ENCODE measurements at regions not wholly inside any gene's neighbourhood (a gene's known extent, or its start where the extent isn't known, plus 50 kb on each side); places are given as distances from the start of the nearest gene placed in this dataset.

DNA sequence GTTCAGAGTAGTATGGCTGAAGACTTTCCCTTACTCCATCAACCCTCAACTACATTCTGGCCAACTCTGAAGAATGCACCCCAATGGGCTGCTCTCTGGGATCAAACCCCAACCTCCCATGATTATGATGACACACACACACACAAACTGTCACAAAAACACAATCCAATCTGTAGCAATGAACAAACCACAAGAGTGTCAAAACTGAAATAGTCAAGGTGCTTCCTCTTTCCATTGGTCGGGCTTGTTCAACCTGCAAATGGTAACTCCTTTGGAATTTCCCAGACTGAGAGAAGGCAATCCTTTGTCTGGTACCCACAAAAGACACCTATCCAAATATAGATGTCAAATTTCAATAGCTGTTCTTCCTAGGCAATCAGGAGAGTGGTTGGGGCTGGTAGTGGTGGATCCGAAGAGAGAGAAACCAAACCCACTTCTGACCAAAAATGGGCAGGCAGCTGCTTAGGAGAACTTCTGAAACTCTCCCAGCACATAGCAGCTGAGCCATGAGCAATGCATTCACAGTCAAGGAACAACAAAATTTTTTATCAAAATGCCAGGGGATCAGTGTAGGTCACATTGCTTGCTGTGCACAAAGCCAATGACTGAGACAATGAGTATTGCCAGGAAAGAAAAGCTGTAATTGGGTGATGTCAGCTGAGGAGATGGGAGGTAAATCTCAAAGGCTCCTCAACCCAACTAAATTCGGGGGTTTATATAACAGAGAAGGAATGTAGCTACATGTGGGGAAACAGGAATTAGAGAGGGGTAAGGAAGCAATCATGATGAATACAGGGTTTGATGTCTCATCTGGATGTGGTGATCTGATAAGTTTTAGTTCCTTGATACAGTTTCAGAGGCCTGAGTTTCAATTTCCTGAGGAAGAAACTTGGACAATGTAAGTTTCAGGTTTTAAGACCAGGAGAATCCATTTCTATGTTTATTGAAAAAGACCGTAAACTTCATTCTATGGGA lies 191.4 kb downstream of the KITLG start:
- TF ChIP-seq, protein P1, sequence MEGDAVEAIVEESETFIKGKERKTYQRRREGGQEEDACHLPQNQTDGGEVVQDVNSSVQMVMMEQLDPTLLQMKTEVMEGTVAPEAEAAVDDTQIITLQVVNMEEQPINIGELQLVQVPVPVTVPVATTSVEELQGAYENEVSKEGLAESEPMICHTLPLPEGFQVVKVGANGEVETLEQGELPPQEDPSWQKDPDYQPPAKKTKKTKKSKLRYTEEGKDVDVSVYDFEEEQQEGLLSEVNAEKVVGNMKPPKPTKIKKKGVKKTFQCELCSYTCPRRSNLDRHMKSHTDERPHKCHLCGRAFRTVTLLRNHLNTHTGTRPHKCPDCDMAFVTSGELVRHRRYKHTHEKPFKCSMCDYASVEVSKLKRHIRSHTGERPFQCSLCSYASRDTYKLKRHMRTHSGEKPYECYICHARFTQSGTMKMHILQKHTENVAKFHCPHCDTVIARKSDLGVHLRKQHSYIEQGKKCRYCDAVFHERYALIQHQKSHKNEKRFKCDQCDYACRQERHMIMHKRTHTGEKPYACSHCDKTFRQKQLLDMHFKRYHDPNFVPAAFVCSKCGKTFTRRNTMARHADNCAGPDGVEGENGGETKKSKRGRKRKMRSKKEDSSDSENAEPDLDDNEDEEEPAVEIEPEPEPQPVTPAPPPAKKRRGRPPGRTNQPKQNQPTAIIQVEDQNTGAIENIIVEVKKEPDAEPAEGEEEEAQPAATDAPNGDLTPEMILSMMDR (IDR thresholded peaks at IDR 0.05; ENCODE audit: control insufficient read depth, insufficient read depth, low read depth, low read length, missing control alignments), result no peak
- H3K4me3 ChIP-seq (ENCODE audit: control insufficient read depth, low read depth, low read length), result no peak overlapping the region
- DNase-seq (ENCODE audit: low read depth), result peak; percentile 25

DNA sequence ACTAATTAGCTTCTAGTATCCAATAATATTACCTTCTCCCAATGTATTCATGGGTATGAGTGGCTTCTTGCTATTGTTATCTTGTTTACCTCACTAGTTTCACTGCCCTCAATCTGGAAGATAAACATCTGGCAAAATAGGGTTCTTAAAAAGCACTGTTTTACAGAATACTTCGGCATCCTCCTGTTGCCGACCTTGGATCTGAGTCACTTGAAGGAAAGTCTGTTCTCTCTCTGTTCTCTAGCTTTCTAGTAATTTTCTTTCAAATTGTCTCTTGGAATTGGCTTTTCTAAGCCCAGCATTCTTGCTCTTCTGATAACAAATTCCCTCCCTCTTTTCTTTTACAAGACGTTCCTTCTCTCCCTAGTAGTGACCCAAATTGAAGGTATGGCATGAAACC lies 189.5 kb downstream of the KITLG start:
- no peak overlapping the region for H3K4me3 ChIP-seq (ENCODE audit: control insufficient read depth, low read depth, low read length)
- no peak for DNase-seq (ENCODE audit: low read depth)
- TF ChIP-seq, protein P1 (IDR thresholded peaks at IDR 0.05; ENCODE audit: control insufficient read depth, insufficient read depth, low read depth, low read length, missing control alignments), result no peak

DNA sequence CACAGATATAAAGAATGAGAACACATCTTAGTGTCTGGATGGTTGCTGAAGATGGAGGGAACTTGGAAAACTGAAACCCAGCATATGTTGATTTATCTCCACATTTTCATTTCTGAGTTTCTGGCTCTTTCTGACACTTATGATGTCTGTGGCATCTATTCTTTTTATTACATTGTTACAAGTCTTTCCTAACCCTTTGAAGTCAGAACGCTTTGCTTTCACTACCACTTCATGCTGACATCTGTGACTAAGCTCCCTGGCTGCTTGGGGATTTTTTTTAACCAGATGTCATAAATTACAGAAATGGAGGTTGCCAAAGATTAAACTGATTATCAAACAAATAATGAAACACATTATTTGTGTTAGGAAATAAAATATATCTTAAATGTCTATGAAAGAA lies 188.7 kb downstream of the KITLG start:
- H3K4me3 ChIP-seq (ENCODE audit: control insufficient read depth, low read depth, low read length), result no peak overlapping the region
- DNase-seq (ENCODE audit: low read depth), result peak; percentile 84
- TF ChIP-seq, protein P1 (IDR thresholded peaks at IDR 0.05; ENCODE audit: control insufficient read depth, insufficient read depth, low read depth, low read length, missing control alignments), result no peak

DNA sequence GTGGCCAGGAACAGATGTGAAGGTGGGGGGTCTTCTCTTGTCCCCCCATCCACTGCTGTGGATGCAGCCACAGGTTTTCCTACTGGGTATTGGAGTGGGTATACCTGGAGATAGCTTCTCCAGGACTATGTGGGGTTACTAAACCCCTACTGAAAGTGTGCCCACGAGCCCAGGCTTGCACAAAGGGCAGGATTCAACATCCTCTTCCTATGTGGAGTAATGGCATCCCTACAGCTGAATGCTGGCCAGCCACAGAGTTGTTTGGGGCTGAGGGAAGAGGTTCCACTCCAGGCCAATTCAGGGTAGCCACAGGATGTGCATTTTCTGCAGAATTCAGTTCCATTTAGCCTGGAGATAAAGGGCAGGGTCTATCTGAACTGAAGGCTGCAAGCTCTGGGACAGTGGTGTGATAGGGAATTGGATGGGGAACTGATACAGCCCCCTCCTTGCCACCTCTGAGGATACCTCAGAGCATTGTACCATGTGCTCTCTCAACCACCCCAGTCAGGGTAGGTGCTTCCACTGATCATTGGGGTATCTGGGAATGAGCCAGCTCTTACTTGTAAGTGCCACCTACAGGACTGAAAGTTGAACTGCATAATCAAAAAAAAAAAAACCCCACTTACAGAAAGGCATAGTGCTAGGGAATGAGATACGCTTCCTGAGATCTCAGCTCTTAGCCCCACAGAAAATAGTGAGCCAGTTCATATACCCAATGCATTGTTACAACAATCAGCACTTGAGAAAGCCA lies 187.1 kb downstream of the KITLG start:
- DNase-seq (ENCODE audit: low read depth), result no peak
- TF ChIP-seq, protein P1 (IDR thresholded peaks at IDR 0.05; ENCODE audit: control insufficient read depth, insufficient read depth, low read depth, low read length, missing control alignments), result peak; percentile 35
- no peak overlapping the region for H3K4me3 ChIP-seq (ENCODE audit: control insufficient read depth, low read depth, low read length)

DNA sequence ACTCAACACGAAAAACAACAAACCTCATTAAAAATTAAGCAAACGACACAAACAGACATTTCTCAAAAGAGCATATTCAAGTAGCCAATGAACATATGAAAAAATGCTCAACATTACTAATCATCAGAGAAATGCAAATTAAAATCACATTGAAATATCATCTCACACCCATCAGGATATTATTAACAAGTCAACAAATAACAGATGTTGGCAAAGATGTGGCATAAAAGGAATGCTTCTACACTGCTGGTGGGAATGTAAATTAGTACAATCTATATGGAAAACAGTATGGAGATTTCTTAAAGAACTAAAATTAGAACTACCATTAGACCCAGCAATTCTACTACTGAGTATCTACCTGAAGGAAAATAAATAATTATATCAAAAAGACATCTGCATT lies 182.2 kb downstream of the KITLG start:
- no peak overlapping the region for H3K4me3 ChIP-seq (ENCODE audit: control insufficient read depth, low read depth, low read length)
- no peak for DNase-seq (ENCODE audit: low read depth)
- TF ChIP-seq, protein P1 (IDR thresholded peaks at IDR 0.05; ENCODE audit: control insufficient read depth, insufficient read depth, low read depth, low read length, missing control alignments), result no peak

DNA sequence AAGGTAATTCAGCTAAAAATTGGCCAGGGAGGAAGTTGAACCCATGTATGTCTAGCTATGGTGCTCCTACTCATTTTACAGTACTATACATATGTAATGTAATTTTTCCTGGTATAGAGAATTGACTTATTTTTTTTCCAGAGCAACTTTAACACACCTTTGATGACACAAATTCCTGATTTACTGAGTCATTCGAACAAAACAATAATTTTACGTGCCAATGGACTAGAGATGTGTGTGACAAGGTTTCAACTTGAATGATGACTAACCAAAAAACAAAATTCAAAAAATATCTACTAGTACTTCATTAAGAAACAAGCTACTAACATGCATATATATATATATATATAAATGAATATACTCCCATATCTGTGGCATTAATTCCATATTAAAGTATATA lies 180.5 kb downstream of the KITLG start:
- DNase-seq (ENCODE audit: low read depth), result no peak
- H3K4me3 ChIP-seq (ENCODE audit: control insufficient read depth, low read depth, low read length), result no peak overlapping the region
- TF ChIP-seq, protein P1 (IDR thresholded peaks at IDR 0.05; ENCODE audit: control insufficient read depth, insufficient read depth, low read depth, low read length, missing control alignments), result no peak
